ENCODE measurements at regions not wholly inside any gene's neighbourhood (a gene's known extent, or its start where the extent isn't known, plus 50 kb on each side); places are given as distances from the start of the nearest gene placed in this dataset.

DNA sequence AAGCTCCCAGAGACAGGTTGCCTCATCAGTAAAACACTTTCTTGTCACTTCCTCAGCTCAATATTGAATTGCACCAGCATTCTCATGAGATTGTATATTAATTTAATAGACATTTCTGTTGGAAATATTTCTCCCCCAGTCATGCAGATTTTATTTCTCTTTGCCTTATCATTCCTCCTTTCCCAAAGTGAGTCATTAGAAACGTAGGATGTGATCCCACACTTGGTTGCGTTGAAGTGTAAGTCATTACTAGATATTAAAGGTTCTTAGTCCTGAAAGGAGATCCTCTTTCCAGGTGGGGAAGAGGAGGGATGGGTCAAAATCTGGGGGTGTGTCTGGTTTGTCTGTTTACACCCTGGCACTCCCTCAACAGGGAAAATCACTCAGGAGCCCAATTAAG, 438.2 kb downstream of the SLC4A3 start:
- Histone ChIP-seq H3K27me3 (no peaks in the 10 kb centered on the region), H3K9me3 (no peaks in the 10 kb centered on the region), H3K36me3 (no peaks in the 10 kb centered on the region), H3K4me1 (no peaks in the 10 kb centered on the region), H3K27ac (no peak overlapping the region), H3K4me3 (no peak overlapping the region)
- FAIRE-seq (no peak), ATAC-seq (no peak), DNase-seq (no peak)
- intact Hi-C loops (cut with DNase I), result no loop called here
- TF ChIP-seq, protein P1, sequence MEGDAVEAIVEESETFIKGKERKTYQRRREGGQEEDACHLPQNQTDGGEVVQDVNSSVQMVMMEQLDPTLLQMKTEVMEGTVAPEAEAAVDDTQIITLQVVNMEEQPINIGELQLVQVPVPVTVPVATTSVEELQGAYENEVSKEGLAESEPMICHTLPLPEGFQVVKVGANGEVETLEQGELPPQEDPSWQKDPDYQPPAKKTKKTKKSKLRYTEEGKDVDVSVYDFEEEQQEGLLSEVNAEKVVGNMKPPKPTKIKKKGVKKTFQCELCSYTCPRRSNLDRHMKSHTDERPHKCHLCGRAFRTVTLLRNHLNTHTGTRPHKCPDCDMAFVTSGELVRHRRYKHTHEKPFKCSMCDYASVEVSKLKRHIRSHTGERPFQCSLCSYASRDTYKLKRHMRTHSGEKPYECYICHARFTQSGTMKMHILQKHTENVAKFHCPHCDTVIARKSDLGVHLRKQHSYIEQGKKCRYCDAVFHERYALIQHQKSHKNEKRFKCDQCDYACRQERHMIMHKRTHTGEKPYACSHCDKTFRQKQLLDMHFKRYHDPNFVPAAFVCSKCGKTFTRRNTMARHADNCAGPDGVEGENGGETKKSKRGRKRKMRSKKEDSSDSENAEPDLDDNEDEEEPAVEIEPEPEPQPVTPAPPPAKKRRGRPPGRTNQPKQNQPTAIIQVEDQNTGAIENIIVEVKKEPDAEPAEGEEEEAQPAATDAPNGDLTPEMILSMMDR (IDR thresholded peaks at IDR 0.05), result no peak
- WGBS, 2 donors, result 79 to 87% methylated on average over 2 of the region's 2 CpGs

DNA sequence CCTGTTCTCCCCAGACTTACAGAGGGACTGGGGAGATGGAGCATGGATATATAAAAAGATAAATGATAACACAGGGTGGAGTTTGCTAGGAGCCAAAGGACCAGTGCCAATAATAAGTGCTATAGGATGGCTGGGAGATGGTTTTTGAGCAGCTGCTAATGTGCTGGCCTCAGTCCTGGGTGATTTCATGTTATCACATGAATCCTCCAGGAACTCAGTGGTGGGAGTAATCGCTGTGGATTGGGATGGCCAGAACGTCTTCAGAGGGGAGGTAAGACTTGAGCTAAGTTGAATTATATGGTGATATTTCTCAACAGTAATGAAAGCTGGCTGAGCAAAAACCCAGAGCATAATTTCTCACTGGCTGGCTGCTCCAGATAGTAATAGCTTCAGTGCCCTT, 441.4 kb downstream of the SLC4A3 start:
- no peaks in the 10 kb centered on the region for H3K4me1 ChIP-seq
- no peak overlapping the region for H3K4me3 ChIP-seq
- TF ChIP-seq, protein P1 (IDR thresholded peaks at IDR 0.05), result no peak
- intact Hi-C loops (cut with DNase I), result no loop called here
- DNase-seq, result no peak
- no peaks in the 10 kb centered on the region for H3K36me3 ChIP-seq
- H3K27me3 ChIP-seq, result no peaks in the 10 kb centered on the region
- H3K9me3 ChIP-seq, result no peaks in the 10 kb centered on the region
- FAIRE-seq, result no peak
- H3K27ac ChIP-seq, result no peak overlapping the region
- ATAC-seq, result no peak
- 49 to 58% methylated on average over 2 of the region's 2 CpGs for WGBS, 2 donors

DNA sequence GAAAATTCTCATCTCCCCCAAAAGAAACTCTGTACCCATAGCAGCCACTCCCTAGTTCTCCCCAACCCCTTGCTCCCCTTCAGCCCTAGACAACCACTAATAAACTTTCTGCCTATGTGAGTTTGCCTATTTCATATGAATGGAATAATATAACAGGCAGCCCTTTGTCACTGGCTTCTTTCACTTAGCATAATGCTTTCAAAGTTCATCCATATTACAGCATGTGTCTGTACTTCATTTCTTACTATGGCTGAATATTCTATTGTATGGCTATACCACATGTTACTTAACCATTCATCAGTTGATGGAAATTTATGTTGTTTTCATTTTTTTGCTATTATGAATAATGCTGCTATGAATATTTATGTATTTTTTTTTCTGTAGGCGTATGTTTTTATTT, 442.9 kb downstream of the SLC4A3 start:
- 85 to 92% methylated on average over 1 of the region's 1 CpG for WGBS, 2 donors
- no peak overlapping the region for H3K4me3 ChIP-seq
- no peaks in the 10 kb centered on the region for H3K9me3 ChIP-seq
- H3K27ac ChIP-seq, result no peak overlapping the region
- no peaks in the 10 kb centered on the region for H3K36me3 ChIP-seq
- H3K4me1 ChIP-seq, result no peaks in the 10 kb centered on the region
- FAIRE-seq, result no peak
- no peak for DNase-seq
- no peaks in the 10 kb centered on the region for H3K27me3 ChIP-seq
- TF ChIP-seq, protein P1 (IDR thresholded peaks at IDR 0.05), result no peak
- no peak for ATAC-seq
- intact Hi-C loops (cut with DNase I), result no loop called here

DNA sequence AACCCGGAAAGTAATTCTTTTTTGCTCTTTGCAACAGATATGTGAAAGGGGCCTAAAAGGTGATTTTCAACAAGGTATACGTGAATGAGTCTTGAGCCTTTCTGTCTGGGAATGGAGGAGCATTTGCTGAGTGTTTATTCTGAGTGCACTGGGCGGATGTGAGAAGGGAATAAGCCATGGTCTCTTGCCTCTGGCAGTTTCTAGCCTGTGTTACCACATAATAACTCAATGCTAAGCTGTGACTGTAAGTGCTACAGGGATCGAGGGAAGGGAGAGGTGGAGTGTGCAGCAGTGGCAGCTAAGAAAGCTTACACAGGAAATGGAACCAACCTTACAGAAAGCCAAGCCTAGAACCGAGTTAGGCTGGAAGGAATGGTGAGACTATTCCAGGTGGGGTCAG, 444.3 kb downstream of the SLC4A3 start:
- H3K4me1 ChIP-seq, result no peaks in the 10 kb centered on the region
- ATAC-seq (no peak), DNase-seq (no peak), FAIRE-seq (no peak)
- H3K4me3 ChIP-seq, result no peak overlapping the region
- H3K36me3 ChIP-seq, result no peaks in the 10 kb centered on the region
- WGBS, 2 donors, result 78 to 81% methylated on average over 5 of the region's 5 CpGs
- intact Hi-C loops (cut with DNase I), result no loop called here
- no peaks in the 10 kb centered on the region for H3K27me3 ChIP-seq
- H3K27ac ChIP-seq, result no peak overlapping the region
- no peaks in the 10 kb centered on the region for H3K9me3 ChIP-seq
- TF ChIP-seq, protein P1 (IDR thresholded peaks at IDR 0.05), result no peak

DNA sequence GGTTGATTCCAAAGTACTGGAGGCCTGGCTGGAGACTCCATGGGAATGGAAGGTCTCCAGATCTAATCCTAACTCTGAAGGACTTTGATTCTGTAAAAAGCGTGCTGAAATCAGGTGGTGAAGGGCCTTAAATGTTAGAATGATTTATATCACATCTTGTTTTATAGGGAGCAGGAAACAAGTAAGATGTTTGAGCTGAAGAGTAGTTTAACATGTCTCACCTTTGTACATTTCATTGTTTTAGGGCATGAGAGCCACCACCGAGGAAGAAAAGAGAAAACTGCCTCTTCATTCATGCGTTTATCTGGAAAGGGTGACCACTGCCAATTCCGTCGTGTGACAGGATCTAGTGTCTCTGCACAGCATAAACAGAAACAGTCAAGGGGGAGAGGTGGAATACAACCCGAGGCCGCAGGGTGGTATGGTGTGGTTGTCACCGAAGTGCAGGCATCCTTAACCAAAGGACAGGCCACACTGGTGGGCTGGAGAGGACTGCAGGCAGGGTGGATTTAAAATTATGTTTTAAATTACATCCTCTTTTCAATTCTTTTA, 445.3 kb downstream of the SLC4A3 start:
- Histone ChIP-seq H3K36me3 (no peaks in the 10 kb centered on the region), H3K4me1 (no peaks in the 10 kb centered on the region), H3K9me3 (no peaks in the 10 kb centered on the region), H3K4me3 (no peak overlapping the region), H3K27me3 (no peaks in the 10 kb centered on the region), H3K27ac (no peak overlapping the region)
- 69 to 82% methylated on average over 8 of the region's 8 CpGs for WGBS, 2 donors
- FAIRE-seq (no peak), ATAC-seq (no peak), DNase-seq (no peak)
- intact Hi-C loops (cut with DNase I), result no loop called here
- TF ChIP-seq, protein P1 (IDR thresholded peaks at IDR 0.05), result no peak

Data from pancreas (tissue), 10 donors.